WTC11 (cell line): ENCODE measurements at regions not wholly inside any gene's neighbourhood (a gene's known extent, or its start where the extent isn't known, plus 50 kb on each side); places are given as distances from the start of the nearest gene placed in this dataset.

Source experiments
- ATF1 ChIP-seq: sonication (generic); formaldehyde crosslinking; IDR thresholded peaks from 2 replicates; pipeline ENCODE4 v1.8.1; 2023; ENCODE audit warnings: mild to moderate bottlenecking, moderate library complexity, missing genetic modification reagents
- CREB1 ChIP-seq: sonication (generic); formaldehyde crosslinking; IDR thresholded peaks from 2 replicates; pipeline ENCODE4 v1.8.0; 2023; ENCODE audit warnings: mild to moderate bottlenecking, missing genetic modification reagents
- ESRRA ChIP-seq: sonication (generic); formaldehyde crosslinking; IDR thresholded peaks from 2 replicates; pipeline ENCODE4 v1.8.1; 2022; ENCODE audit warnings: mild to moderate bottlenecking, missing genetic modification reagents, borderline replicate concordance
- FOXP1 ChIP-seq: sonication (generic); formaldehyde crosslinking; IDR thresholded peaks from 2 replicates; pipeline ENCODE4 v1.8.0; 2022; ENCODE audit warnings: missing genetic modification reagents, mild to moderate bottlenecking, moderate library complexity, borderline replicate concordance
- GRHL2 ChIP-seq: fragments of 250-450 bp; sonication (Bioruptor Pico); IDR thresholded peaks from 2 replicates; pipeline ENCODE4 v1.8.0; 2022; ENCODE audit warnings: mild to moderate bottlenecking, moderate library complexity; ENCODE audit not compliant: insufficient replicate concordance, severe bottlenecking
- JUN ChIP-seq: sonication (generic); formaldehyde crosslinking; IDR thresholded peaks from 2 replicates; pipeline ENCODE4 v1.8.0; 2023; ENCODE audit warnings: mild to moderate bottlenecking, missing genetic modification reagents
- KAT7 ChIP-seq: sonication (generic); formaldehyde crosslinking; IDR thresholded peaks from 2 replicates; pipeline ENCODE4 v1.8.1; 2023; ENCODE audit warnings: missing genetic modification reagents, mild to moderate bottlenecking, borderline replicate concordance
- NFYB ChIP-seq: sonication (generic); formaldehyde crosslinking; conservative IDR thresholded peaks from 2 replicates; pipeline ENCODE4 v1.8.0; 2022; ENCODE audit warnings: low read depth, missing genetic modification reagents
- NR3C1 ChIP-seq: sonication (generic); formaldehyde crosslinking; conservative IDR thresholded peaks from 2 replicates; pipeline ENCODE4 v1.8.1; 2023; ENCODE audit warnings: low read depth, mild to moderate bottlenecking, missing genetic modification reagents
- SMAD3 ChIP-seq: sonication (generic); formaldehyde crosslinking; IDR thresholded peaks from 2 replicates; pipeline ENCODE4 v1.8.0; 2022; ENCODE audit warnings: missing genetic modification reagents, mild to moderate bottlenecking, borderline replicate concordance
- SP1 ChIP-seq: sonication (generic); formaldehyde crosslinking; conservative IDR thresholded peaks from 2 replicates; pipeline ENCODE4 v1.8.1; 2022; ENCODE audit warnings: missing genetic modification reagents
- TF ChIP-seq, protein P1 (sequence below): fragments of 200-600 bp; IDR thresholded peaks from 2 replicates; pipeline ENCODE4 v1.8.0; 2022; ENCODE audit warnings: antibody characterized with exemption
- TF ChIP-seq, protein P2 (sequence below): sonication (generic); formaldehyde crosslinking; IDR thresholded peaks from 2 replicates; pipeline ENCODE4 v1.8.0; 2022; ENCODE audit warnings: mild to moderate bottlenecking, missing genetic modification reagents

DNA sequence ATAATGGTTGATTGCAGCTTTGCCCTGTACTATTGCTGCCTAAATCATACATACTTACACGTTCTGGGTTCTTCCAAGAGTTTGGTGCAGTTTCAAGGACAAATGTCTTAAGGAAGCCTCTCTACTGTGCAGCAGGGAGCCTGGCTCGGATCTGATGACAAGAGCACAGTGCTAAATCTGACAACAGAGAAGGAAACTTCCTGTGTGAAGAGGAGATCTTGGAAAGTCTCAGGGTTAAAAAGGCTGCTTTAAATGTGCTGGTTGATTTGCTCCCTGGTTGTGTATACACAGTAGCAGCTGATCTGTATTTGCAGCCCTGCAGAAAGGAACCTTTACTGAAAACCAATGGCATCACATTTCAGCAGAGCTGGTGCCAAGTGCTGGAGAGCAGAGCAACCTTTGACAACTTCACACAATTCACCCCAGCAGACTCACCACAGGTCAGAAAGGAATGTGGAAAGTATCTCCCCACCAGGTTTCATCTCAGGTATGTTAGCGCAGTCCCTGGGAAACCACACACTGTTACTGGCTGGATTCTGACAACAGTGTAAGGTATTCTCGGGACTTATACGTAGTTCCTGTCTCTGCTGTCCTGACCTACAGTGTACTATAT lies 355.0 kb upstream of the ESRRG start:
- TF ChIP-seq GRHL2 (CRISPR knock-in tag): no peak
- TF ChIP-seq KAT7 (CRISPR knock-in tag): no peak
- no peak for TF ChIP-seq SMAD3 (CRISPR knock-in tag)
- TF ChIP-seq FOXP1 (CRISPR knock-in tag): no peak
- no peak for TF ChIP-seq ATF1 (CRISPR knock-in tag)
- no peak for TF ChIP-seq SP1 (CRISPR knock-in tag)
- no peak for TF ChIP-seq NFYB (CRISPR knock-in tag)
- TF ChIP-seq, protein P1, sequence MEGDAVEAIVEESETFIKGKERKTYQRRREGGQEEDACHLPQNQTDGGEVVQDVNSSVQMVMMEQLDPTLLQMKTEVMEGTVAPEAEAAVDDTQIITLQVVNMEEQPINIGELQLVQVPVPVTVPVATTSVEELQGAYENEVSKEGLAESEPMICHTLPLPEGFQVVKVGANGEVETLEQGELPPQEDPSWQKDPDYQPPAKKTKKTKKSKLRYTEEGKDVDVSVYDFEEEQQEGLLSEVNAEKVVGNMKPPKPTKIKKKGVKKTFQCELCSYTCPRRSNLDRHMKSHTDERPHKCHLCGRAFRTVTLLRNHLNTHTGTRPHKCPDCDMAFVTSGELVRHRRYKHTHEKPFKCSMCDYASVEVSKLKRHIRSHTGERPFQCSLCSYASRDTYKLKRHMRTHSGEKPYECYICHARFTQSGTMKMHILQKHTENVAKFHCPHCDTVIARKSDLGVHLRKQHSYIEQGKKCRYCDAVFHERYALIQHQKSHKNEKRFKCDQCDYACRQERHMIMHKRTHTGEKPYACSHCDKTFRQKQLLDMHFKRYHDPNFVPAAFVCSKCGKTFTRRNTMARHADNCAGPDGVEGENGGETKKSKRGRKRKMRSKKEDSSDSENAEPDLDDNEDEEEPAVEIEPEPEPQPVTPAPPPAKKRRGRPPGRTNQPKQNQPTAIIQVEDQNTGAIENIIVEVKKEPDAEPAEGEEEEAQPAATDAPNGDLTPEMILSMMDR: no peak
- TF ChIP-seq JUN (CRISPR knock-in tag): no peak
- TF ChIP-seq ESRRA (CRISPR knock-in tag): no peak
- TF ChIP-seq, protein P2, sequence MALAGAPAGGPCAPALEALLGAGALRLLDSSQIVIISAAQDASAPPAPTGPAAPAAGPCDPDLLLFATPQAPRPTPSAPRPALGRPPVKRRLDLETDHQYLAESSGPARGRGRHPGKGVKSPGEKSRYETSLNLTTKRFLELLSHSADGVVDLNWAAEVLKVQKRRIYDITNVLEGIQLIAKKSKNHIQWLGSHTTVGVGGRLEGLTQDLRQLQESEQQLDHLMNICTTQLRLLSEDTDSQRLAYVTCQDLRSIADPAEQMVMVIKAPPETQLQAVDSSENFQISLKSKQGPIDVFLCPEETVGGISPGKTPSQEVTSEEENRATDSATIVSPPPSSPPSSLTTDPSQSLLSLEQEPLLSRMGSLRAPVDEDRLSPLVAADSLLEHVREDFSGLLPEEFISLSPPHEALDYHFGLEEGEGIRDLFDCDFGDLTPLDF (CRISPR knock-in tag): no peak
- no peak for TF ChIP-seq NR3C1 (CRISPR knock-in tag)
- no peak for TF ChIP-seq CREB1
